HEK293 (cell line): ENCODE measurements at regions not wholly inside any gene's neighbourhood (a gene's known extent, or its start where the extent isn't known, plus 50 kb on each side); places are given as distances from the start of the nearest gene placed in this dataset.
A peak's percentile ranks its signal among the peaks of the same experiment; 100 is the strongest.

ENCODE experiments used
- BCL11B ChIP-seq: fragments of 450-650 bp; formaldehyde crosslinking; IDR thresholded peaks from 2 replicates; pipeline ENCODE4 v1.5.1; 2016; ENCODE audit warnings: low read depth, missing biosample characterization, missing genetic modification characterization
- GLI4 ChIP-seq: fragments of 450-650 bp; formaldehyde crosslinking; IDR thresholded peaks from 2 replicates; pipeline ENCODE4 v1.5.1; 2016; ENCODE audit warnings: missing biosample characterization, missing genetic modification characterization
- KLF10 ChIP-seq: fragments of 450-650 bp; IDR thresholded peaks from 2 replicates; pipeline ENCODE4 v1.5.1; 2018; ENCODE audit warnings: missing biosample characterization, mild to moderate bottlenecking, missing genetic modification characterization
- MEIS1 ChIP-seq: sonication (generic); formaldehyde crosslinking; IDR thresholded peaks from 2 replicates; pipeline ENCODE4 v1.8.1; 2022; ENCODE audit warnings: missing genetic modification reagents, mild to moderate bottlenecking, borderline replicate concordance
- MZF1 ChIP-seq: fragments of 450-650 bp; formaldehyde crosslinking; IDR thresholded peaks from 2 replicates; pipeline ENCODE4 v1.5.1; 2017; ENCODE audit warnings: missing biosample characterization, missing genetic modification characterization, borderline replicate concordance
- PRDM1 ChIP-seq: fragments of 450-650 bp; formaldehyde crosslinking; IDR thresholded peaks from 2 replicates; pipeline ENCODE4; 2016; ENCODE audit warnings: missing biosample characterization, missing genetic modification characterization
- SETDB1 ChIP-seq: IDR thresholded peaks from one replicate; pipeline ENCODE4 v1.6.1; 2017; ENCODE audit warnings: mild to moderate bottlenecking, low read length, moderate library complexity, mixed read lengths; ENCODE audit not compliant: insufficient read length
- SP2 ChIP-seq: fragments of 450-650 bp; formaldehyde crosslinking; IDR thresholded peaks from 2 replicates; pipeline ENCODE4 v1.5.1; 2016; ENCODE audit warnings: missing biosample characterization, missing genetic modification characterization
- TCF7L2 ChIP-seq: IDR thresholded peaks from 2 replicates; pipeline ENCODE4 v1.6.1; 2011; ENCODE audit warnings: low read depth, mild to moderate bottlenecking, inconsistent platforms, low read length, moderate library complexity, borderline replicate concordance
- TRIM28 ChIP-seq: IDR thresholded peaks from 2 replicates; pipeline ENCODE4 v1.6.1; 2011; ENCODE audit warnings: low read length, control low read depth, borderline replicate concordance
- ZBTB8A ChIP-seq: fragments of 450-650 bp; formaldehyde crosslinking; IDR thresholded peaks from 2 replicates; pipeline ENCODE4 v1.5.1; 2016; ENCODE audit warnings: missing biosample characterization, missing genetic modification characterization
- ZEB2 ChIP-seq: fragments of 450-650 bp; formaldehyde crosslinking; IDR thresholded peaks from 2 replicates; pipeline ENCODE4 v1.5.1; 2016; ENCODE audit warnings: missing biosample characterization, missing genetic modification characterization
- ZFHX2 ChIP-seq: fragments of 450-650 bp; formaldehyde crosslinking; conservative IDR thresholded peaks from 2 replicates; pipeline ENCODE4 v1.5.1; 2016; ENCODE audit warnings: missing biosample characterization, missing genetic modification characterization
- ZIC2 ChIP-seq: fragments of 450-650 bp; formaldehyde crosslinking; IDR thresholded peaks from 2 replicates; pipeline ENCODE4 v1.5.1; 2016; ENCODE audit warnings: missing biosample characterization, missing genetic modification characterization
- ZNF10 ChIP-seq: fragments of 450-650 bp; formaldehyde crosslinking; IDR thresholded peaks from 2 replicates; pipeline ENCODE4 v1.5.1; 2017; ENCODE audit warnings: missing biosample characterization, missing genetic modification characterization
- ZNF335 ChIP-seq: fragments of 450-650 bp; formaldehyde crosslinking; conservative IDR thresholded peaks from 2 replicates; pipeline ENCODE4 v1.5.1; 2016; ENCODE audit warnings: missing biosample characterization, missing genetic modification characterization
- ZNF350 ChIP-seq: fragments of 450-650 bp; formaldehyde crosslinking; IDR thresholded peaks from 2 replicates; pipeline ENCODE4 v1.5.0; 2017; ENCODE audit warnings: missing biosample characterization, mild to moderate bottlenecking, missing genetic modification characterization
- ZNF501 ChIP-seq: fragments of 450-650 bp; formaldehyde crosslinking; IDR thresholded peaks from 2 replicates; pipeline ENCODE4 v1.5.1; 2016; ENCODE audit warnings: missing biosample characterization, missing genetic modification characterization
- ZNF529 ChIP-seq: fragments of 450-650 bp; formaldehyde crosslinking; IDR thresholded peaks from 2 replicates; pipeline ENCODE4 v1.5.1; 2017; ENCODE audit warnings: missing genetic modification characterization, missing biosample characterization; ENCODE audit not compliant: insufficient replicate concordance
- ZNF530 ChIP-seq: fragments of 450-650 bp; formaldehyde crosslinking; IDR thresholded peaks from 2 replicates; pipeline ENCODE4 v1.5.1; 2016; ENCODE audit warnings: low read depth, missing biosample characterization, missing genetic modification characterization
- ZNF544 ChIP-seq: fragments of 450-650 bp; formaldehyde crosslinking; IDR thresholded peaks from 2 replicates; pipeline ENCODE4 v1.5.0; 2017; ENCODE audit warnings: missing biosample characterization, missing genetic modification characterization
- ZNF548 ChIP-seq: fragments of 450-650 bp; formaldehyde crosslinking; IDR thresholded peaks from 2 replicates; pipeline ENCODE4 v1.5.1; 2016; ENCODE audit warnings: missing biosample characterization, missing genetic modification characterization
- ZNF549 ChIP-seq: fragments of 450-650 bp; IDR thresholded peaks from 2 replicates; pipeline ENCODE4 v1.5.1; 2018; ENCODE audit warnings: missing biosample characterization, missing genetic modification characterization, mild to moderate bottlenecking, inconsistent platforms, moderate library complexity
- ZNF558 ChIP-seq: fragments of 450-650 bp; formaldehyde crosslinking; IDR thresholded peaks from 2 replicates; pipeline ENCODE4 v1.5.1; 2016; ENCODE audit warnings: missing biosample characterization, missing genetic modification characterization
- ZNF600 ChIP-seq: fragments of 450-650 bp; formaldehyde crosslinking; IDR thresholded peaks from 2 replicates; pipeline ENCODE4 v1.5.1; 2016; ENCODE audit warnings: missing biosample characterization, missing genetic modification characterization
- ZNF610 ChIP-seq: fragments of 450-650 bp; formaldehyde crosslinking; IDR thresholded peaks from 2 replicates; pipeline ENCODE4 v1.5.1; 2016; ENCODE audit warnings: missing biosample characterization, missing genetic modification characterization, borderline replicate concordance
- ZNF621 ChIP-seq: fragments of 450-650 bp; formaldehyde crosslinking; IDR thresholded peaks from 2 replicates; pipeline ENCODE4 v1.5.1; 2017; ENCODE audit warnings: missing biosample characterization, missing genetic modification characterization
- ZNF701 ChIP-seq: fragments of 450-650 bp; formaldehyde crosslinking; IDR thresholded peaks from 2 replicates; pipeline ENCODE4 v1.5.1; 2016; ENCODE audit warnings: missing biosample characterization, missing genetic modification characterization
- ZNF843 ChIP-seq: fragments of 450-650 bp; formaldehyde crosslinking; IDR thresholded peaks from 2 replicates; pipeline ENCODE4 v1.5.1; 2016; ENCODE audit warnings: missing biosample characterization, missing genetic modification characterization
- ZSCAN30 ChIP-seq: fragments of 450-650 bp; IDR thresholded peaks from 2 replicates; pipeline ENCODE4 v1.5.1; 2018; ENCODE audit warnings: missing biosample characterization, mild to moderate bottlenecking, missing genetic modification characterization, moderate library complexity
- TF ChIP-seq, protein P1 (sequence below): fragments of 450-650 bp; formaldehyde crosslinking; IDR thresholded peaks from 2 replicates; pipeline ENCODE4 v1.5.1; 2016; ENCODE audit warnings: missing biosample characterization, missing genetic modification characterization
- TF ChIP-seq, protein P2 (sequence below): fragments of 450-650 bp; formaldehyde crosslinking; IDR thresholded peaks from 2 replicates; pipeline ENCODE4 v1.5.1; 2016; ENCODE audit warnings: missing biosample characterization, missing genetic modification characterization
- TF ChIP-seq, protein P3 (sequence below): fragments of 450-650 bp; formaldehyde crosslinking; IDR thresholded peaks from 2 replicates; pipeline ENCODE4 v1.5.1; 2016; ENCODE audit warnings: missing biosample characterization, missing genetic modification characterization
- TF ChIP-seq, protein P4 (sequence below): fragments of 450-650 bp; formaldehyde crosslinking; optimal IDR thresholded peaks from 2 replicates; pipeline ENCODE3; 2016; ENCODE audit warnings: missing biosample characterization, mild to moderate bottlenecking, missing genetic modification characterization
- TF ChIP-seq, protein P5 (sequence below): fragments of 450-650 bp; formaldehyde crosslinking; IDR thresholded peaks from 2 replicates; pipeline ENCODE4 v1.5.1; 2016; ENCODE audit warnings: missing biosample characterization, missing genetic modification characterization

DNA sequence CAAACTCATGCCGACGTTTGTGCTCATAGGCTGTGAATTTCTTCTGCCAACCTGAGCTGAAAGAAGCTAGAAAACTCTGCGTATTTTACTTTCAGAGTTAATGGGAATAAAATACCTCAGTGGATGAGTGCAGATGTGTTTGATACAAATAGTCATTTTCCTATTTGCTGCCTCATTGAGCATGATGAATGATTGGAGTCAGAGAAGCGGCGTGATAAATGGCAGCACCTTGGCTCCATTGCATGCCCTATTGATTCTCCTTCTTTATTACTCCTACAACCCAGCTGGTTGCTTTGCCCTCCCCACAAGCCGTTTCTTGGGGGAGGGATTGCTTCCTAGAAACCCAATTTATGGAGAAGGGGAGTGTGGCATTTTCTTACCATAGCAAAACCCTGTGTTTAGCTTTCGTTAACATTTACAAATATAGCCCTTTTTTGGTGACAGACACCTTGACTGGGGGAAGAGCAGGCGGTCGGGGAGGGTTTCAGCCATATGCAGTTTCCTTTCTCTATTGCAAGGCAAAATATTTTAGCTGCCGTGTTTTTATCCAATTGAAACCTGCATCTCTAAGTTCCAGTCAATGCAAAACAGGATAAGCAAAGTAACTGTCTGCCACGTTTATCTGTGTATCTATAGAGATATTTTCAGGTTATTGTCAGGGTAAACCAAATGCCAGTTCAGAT is 93.1 kb upstream of the TBCA start (continued):
- TF ChIP-seq PRDM1 (tag by site-specific recombination) (no peak), ZNF544 (no peak), ZNF529 (tag by site-specific recombination) (no peak), ZEB2 (tag by site-specific recombination) (no peak), ZNF530 (no peak), TCF7L2 (0 out of 2 replicates have a peak, but pooled peaks have one; percentile 44), ZNF549 (tag by site-specific recombination) (no peak), ZNF701 (tag by site-specific recombination) (no peak), ZNF621 (tag by site-specific recombination) (no peak), ZNF335 (tag by site-specific recombination) (no peak), MZF1 (tag by site-specific recombination) (peak; percentile 32; the same call in 1 of the 2 replicates), ZFHX2 (tag by site-specific recombination) (no peak), KLF10 (tag by site-specific recombination) (0 out of 2 replicates have a peak, but pooled peaks have one; percentile 28), ZNF548 (tag by site-specific recombination) (no peak), ZNF558 (tag by site-specific recombination) (no peak), GLI4 (tag by site-specific recombination) (no peak), SETDB1 (no peak), TRIM28 (no peak), MEIS1 (no peak), ZNF843 (tag by site-specific recombination) (0 out of 2 replicates have a peak, but pooled peaks have one; percentile 15), ZBTB8A (tag by site-specific recombination) (no peak), ZNF600 (tag by site-specific recombination) (no peak), SP2 (tag by site-specific recombination) (no peak), BCL11B (tag by site-specific recombination) (no peak), ZIC2 (tag by site-specific recombination) (no peak), ZSCAN30 (no peak), ZNF350 (no peak), ZNF610 (no peak), ZNF501 (tag by site-specific recombination) (no peak), ZNF10 (tag by site-specific recombination) (no peak)
- TF ChIP-seq, protein P1, sequence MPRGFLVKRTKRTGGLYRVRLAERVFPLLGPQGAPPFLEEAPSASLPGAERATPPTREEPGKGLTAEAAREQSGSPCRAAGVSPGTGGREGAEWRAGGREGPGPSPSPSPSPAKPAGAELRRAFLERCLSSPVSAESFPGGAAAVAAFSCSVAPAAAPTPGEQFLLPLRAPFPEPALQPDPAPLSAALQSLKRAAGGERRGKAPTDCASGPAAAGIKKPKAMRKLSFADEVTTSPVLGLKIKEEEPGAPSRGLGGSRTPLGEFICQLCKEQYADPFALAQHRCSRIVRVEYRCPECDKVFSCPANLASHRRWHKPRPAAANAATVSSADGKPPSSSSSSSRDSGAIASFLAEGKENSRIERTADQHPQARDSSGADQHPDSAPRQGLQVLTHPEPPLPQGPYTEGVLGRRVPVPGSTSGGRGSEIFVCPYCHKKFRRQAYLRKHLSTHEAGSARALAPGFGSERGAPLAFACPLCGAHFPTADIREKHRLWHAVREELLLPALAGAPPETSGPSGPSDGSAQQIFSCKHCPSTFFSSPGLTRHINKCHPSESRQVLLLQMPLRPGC, result no peak
- TF ChIP-seq, protein P2, sequence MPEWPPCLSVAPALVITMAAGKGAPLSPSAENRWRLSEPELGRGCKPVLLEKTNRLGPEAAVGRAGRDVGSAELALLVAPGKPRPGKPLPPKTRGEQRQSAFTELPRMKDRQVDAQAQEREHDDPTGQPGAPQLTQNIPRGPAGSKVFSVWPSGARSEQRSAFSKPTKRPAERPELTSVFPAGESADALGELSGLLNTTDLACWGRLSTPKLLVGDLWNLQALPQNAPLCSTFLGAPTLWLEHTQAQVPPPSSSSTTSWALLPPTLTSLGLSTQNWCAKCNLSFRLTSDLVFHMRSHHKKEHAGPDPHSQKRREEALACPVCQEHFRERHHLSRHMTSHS (tag by site-specific recombination), result no peak
- TF ChIP-seq, protein P3, sequence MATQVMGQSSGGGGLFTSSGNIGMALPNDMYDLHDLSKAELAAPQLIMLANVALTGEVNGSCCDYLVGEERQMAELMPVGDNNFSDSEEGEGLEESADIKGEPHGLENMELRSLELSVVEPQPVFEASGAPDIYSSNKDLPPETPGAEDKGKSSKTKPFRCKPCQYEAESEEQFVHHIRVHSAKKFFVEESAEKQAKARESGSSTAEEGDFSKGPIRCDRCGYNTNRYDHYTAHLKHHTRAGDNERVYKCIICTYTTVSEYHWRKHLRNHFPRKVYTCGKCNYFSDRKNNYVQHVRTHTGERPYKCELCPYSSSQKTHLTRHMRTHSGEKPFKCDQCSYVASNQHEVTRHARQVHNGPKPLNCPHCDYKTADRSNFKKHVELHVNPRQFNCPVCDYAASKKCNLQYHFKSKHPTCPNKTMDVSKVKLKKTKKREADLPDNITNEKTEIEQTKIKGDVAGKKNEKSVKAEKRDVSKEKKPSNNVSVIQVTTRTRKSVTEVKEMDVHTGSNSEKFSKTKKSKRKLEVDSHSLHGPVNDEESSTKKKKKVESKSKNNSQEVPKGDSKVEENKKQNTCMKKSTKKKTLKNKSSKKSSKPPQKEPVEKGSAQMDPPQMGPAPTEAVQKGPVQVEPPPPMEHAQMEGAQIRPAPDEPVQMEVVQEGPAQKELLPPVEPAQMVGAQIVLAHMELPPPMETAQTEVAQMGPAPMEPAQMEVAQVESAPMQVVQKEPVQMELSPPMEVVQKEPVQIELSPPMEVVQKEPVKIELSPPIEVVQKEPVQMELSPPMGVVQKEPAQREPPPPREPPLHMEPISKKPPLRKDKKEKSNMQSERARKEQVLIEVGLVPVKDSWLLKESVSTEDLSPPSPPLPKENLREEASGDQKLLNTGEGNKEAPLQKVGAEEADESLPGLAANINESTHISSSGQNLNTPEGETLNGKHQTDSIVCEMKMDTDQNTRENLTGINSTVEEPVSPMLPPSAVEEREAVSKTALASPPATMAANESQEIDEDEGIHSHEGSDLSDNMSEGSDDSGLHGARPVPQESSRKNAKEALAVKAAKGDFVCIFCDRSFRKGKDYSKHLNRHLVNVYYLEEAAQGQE, result no peak
- TF ChIP-seq, protein P4, sequence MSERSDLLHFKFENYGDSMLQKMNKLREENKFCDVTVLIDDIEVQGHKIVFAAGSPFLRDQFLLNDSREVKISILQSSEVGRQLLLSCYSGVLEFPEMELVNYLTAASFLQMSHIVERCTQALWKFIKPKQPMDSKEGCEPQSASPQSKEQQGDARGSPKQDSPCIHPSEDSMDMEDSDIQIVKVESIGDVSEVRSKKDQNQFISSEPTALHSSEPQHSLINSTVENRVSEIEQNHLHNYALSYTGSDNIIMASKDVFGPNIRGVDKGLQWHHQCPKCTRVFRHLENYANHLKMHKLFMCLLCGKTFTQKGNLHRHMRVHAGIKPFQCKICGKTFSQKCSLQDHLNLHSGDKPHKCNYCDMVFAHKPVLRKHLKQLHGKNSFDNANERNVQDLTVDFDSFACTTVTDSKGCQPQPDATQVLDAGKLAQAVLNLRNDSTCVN (tag by site-specific recombination), result no peak
- TF ChIP-seq, protein P5, sequence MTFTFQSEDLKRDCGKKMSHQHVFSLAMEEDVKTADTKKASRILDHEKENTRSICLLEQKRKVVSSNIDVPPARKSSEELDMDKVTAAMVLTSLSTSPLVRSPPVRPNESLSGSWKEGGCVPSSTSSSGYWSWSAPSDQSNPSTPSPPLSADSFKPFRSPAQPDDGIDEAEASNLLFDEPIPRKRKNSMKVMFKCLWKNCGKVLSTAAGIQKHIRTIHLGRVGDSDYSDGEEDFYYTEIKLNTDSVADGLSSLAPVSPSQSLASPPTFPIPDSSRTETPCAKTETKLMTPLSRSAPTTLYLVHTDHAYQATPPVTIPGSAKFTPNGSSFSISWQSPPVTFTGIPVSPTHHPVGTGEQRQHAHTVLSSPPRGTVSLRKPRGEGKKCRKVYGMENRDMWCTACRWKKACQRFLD (tag by site-specific recombination), result no peak
